Common myeloid progenitor, CD34-positive (primary cell): ENCODE measurements at regions not wholly inside any gene's neighbourhood (a gene's known extent, or its start where the extent isn't known, plus 50 kb on each side); places are given as distances from the start of the nearest gene placed in this dataset.

Experiments used
- CTCF ChIA-PET: fragments of 350-600 bp; sonication (Branson Sonifier 250); formaldehyde crosslinking; loops from one replicate; lab custom pipeline; 2021; ENCODE audit warnings: antibody characterized with exemption; lab: Charles Lee
- POLR2A ChIA-PET: fragments of 350-600 bp; sonication (Branson Sonifier 250); formaldehyde crosslinking; loops from one replicate; lab custom pipeline; 2021; ENCODE audit warnings: antibody characterized with exemption; lab: Charles Lee
- DNase-seq, 3 donors: peaks; one replicate each; pipeline versions ENCODE4 v3.0.0 to v3.0.0-alpha.2; 2013
- H3K27ac ChIP-seq, 2 experiments: 1 replicate in 1 of 2; 2 replicates in 1 of 2; pipeline ENCODE4 v1.7.0; 2013; ENCODE audit warnings: inconsistent platforms in 2 of 2, low read length in 2 of 2, mild to moderate bottlenecking in 2 of 2, low read depth in 1 of 2, moderate library complexity in 1 of 2; ENCODE audit not compliant: severe bottlenecking in 2 of 2, insufficient read depth in 1 of 2, poor library complexity in 1 of 2
- H3K27me3 ChIP-seq, 5 experiments: replicated peaks in 2 of 5; 1 replicate in 3 of 5; 2 replicates in 2 of 5; pipeline versions ENCODE4 v1.6.1 to v1.7.0; 2013; ENCODE audit warnings: low read length in 4 of 5, mild to moderate bottlenecking in 2 of 5, moderate library complexity in 2 of 5, inconsistent platforms in 1 of 5; ENCODE audit not compliant: insufficient read depth in 5 of 5, control insufficient read depth in 4 of 5
- H3K36me3 ChIP-seq, 4 experiments: 1 replicate in 2 of 4; 2 replicates in 2 of 4; pipeline versions ENCODE4 v1.6.1 to v1.7.0; 2013; ENCODE audit warnings: low read length in 3 of 4, control low read depth in 1 of 4, mild to moderate bottlenecking in 1 of 4; ENCODE audit not compliant: control insufficient read depth in 4 of 4, insufficient read depth in 4 of 4
- H3K4me1 ChIP-seq, 4 experiments: 1 replicate in 3 of 4; 2 replicates in 1 of 4; pipeline versions ENCODE4 v1.6.1 to v1.7.1; 2013; ENCODE audit warnings: low read length in 3 of 4, mild to moderate bottlenecking in 3 of 4, control low read depth in 1 of 4, inconsistent platforms in 1 of 4, moderate library complexity in 1 of 4; ENCODE audit not compliant: control insufficient read depth in 4 of 4, insufficient read depth in 4 of 4; ENCODE audit errors: control extremely low read depth in 1 of 4
- H3K4me3 ChIP-seq, 7 experiments: 1 replicate in 4 of 7; 2 replicates in 3 of 7; pipeline versions ENCODE4 v1.5.1 to v1.7.0; 2013; ENCODE audit warnings: mild to moderate bottlenecking in 7 of 7, low read length in 6 of 7, moderate library complexity in 6 of 7, inconsistent platforms in 2 of 7, low read depth in 2 of 7, control low read depth in 1 of 7; ENCODE audit not compliant: insufficient read depth in 4 of 7, control insufficient read depth in 1 of 7; ENCODE audit errors: extremely low read depth in 1 of 7
- H3K9me3 ChIP-seq, 5 experiments: 1 replicate in 4 of 5; 2 replicates in 1 of 5; pipeline versions ENCODE4 v1.6.1 to v1.7.1; 2013; ENCODE audit warnings: low read length in 4 of 5, mild to moderate bottlenecking in 2 of 5, inconsistent platforms in 1 of 5, low read depth in 1 of 5, moderate library complexity in 1 of 5; ENCODE audit not compliant: control insufficient read depth in 4 of 5, insufficient read depth in 2 of 5; ENCODE audit errors: control extremely low read depth in 1 of 5
- WGBS: methylation state at CpG from one replicate; pipeline ENCODE4 v1.1.5; 2013; ENCODE audit not compliant: insufficient coverage; 5-methylcytosine and 5-hydroxymethylcytosine counted together

DNA sequence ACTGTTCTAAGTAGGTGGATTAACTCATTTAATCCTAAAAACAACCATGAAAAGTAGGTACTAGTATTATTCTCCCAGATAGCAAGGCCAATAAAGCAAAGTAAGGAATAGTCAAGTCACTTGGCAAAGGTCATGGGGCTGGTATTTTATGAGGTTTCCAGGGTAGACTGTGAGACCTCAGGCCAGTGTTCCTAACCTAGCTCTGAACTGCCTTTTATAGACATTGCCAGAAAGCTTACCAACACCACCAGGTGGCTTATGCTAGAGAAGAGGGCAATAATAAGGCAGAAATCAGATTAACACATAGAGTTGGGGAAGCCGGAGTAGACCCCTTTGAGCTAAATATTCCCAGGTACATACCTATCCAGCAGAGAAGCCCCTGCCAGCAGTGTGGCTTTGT is 490.9 kb upstream of the TENM4 start:
- ChIA-PET POLR2A (no interaction called here), CTCF (no interaction called here)
- H3K27ac ChIP-seq = no peak overlapping the region
- H3K9me3 ChIP-seq = no peaks in the 10 kb centered on the region
- H3K4me1 ChIP-seq = no peaks in the 10 kb centered on the region
- no peaks in the 10 kb centered on the region for H3K27me3 ChIP-seq
- WGBS = no CpG with 5 or more reads among the region's 1 CpG
- H3K4me3 ChIP-seq = no peak overlapping the region
- H3K36me3 ChIP-seq = no peaks in the 10 kb centered on the region
- no peak for DNase-seq

DNA sequence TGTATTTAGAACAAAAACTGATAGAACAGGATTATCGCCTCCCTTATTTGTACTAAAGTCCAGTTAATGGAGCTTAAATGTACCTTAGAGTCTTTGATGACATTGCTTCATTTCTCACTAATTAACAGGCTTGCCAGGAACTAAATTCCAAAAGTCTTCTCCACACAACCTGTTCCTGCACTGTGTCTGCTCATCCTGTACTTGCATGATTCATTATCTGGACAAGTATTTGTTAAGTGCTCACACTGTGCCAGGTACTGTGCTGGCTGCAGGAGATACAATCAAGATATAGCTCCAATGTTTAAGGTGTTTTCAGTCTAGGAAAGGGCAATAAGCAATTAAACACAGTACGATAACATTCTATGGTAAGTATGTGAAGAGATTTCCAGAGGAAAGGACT is 485.9 kb upstream of the TENM4 start:
- Histone ChIP-seq H3K36me3 (no peaks in the 10 kb centered on the region), H3K4me1 (no peaks in the 10 kb centered on the region), H3K4me3 (no peak overlapping the region), H3K9me3 (no peaks in the 10 kb centered on the region), H3K27me3 (no peaks in the 10 kb centered on the region), H3K27ac (no peak overlapping the region)
- POLR2A ChIA-PET = no interaction called here
- whole genome bisulfite sequencing = 100% methylated on average over 2 of the region's 2 CpGs
- CTCF ChIA-PET = interaction anchor here (0.6 kb wide), 1 partner anchor 1714 kb away, joined by 3 read pairs; no protein-coding TSS in a partner anchor
- DNase-seq = no peak

DNA sequence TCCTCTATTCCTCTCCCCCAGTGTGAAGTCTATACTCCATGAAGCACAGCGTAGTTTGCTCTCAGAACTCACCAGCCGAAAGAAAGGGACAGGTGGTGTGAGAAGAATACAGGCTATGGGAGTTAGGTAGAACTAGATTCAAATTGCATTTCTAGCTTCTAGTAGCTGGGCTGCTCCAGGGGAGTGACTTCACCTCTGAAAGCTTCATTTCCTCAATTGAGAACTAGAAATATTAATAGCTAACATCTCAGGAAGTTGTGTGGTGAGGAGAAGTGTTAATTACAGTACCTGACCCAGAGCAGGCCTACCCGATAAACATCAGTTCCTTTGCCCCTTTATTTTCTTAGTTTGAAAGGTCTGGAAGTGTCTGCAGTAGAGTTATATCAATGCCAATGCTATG is 484.7 kb upstream of the TENM4 start:
- H3K36me3 ChIP-seq = no peaks in the 10 kb centered on the region
- no peaks in the 10 kb centered on the region for H3K9me3 ChIP-seq
- ChIA-PET POLR2A (no interaction called here), CTCF (interaction anchor here (1.2 kb wide), 1 partner anchor 12 kb away, joined by 3 read pairs; no protein-coding TSS in a partner anchor)
- H3K4me3 ChIP-seq = no peak overlapping the region
- WGBS = 100% methylated on average over 2 of the region's 3 CpGs
- no peak for DNase-seq
- no peaks in the 10 kb centered on the region for H3K27me3 ChIP-seq
- H3K4me1 ChIP-seq = no peaks in the 10 kb centered on the region
- H3K27ac ChIP-seq = no peak overlapping the region

DNA sequence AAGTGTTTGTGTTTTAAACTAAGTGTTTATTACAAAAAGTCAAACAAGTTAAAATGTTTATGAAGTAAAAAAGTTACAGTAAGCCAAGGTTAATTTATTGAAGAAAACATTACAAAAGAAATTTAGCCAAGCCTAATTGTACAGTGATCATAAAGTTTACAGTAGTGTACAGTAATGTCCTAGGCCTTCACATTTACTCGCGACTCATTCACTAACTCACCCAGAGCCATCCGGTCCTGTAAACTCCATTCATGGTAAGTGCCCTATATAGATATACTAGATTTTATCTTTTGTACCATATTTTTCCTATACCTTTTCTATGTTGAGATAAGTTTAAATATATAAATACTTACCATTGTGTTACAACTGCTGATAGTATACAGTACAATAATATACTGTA is 481.8 kb upstream of the TENM4 start:
- ChIA-PET POLR2A (no interaction called here), CTCF (no interaction called here)
- Histone ChIP-seq H3K4me3 (no peak overlapping the region), H3K27me3 (peaks cover 0 to 2% (median 0%) of the 10 kb centered on the region in 5 experiments), H3K27ac (no peak overlapping the region), H3K4me1 (no peaks in the 10 kb centered on the region), H3K9me3 (no peaks in the 10 kb centered on the region), H3K36me3 (no peaks in the 10 kb centered on the region)
- DNase-seq = no peak
- WGBS = no CpG with 5 or more reads among the region's 3 CpGs

DNA sequence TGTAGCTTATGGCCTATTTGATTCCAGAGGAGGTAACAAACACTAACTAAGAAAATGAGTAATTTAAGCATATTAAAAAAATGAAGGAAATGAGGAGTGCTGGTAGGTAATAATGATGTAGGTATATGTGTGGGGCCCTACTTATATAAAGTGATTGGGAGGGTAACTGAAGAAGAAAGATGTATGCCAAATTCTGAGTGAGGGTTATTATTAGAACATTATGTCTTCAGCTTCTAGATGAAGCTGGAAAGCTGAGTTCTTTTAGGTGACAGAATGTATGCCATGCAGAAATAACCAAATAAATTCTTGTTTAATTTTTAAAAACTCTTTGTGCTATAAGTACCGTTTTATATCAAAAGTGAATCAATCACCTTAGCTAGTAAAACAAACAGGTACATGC is 479.6 kb upstream of the TENM4 start:
- Histone ChIP-seq H3K27me3 (peaks cover 0 to 2% (median 0%) of the 10 kb centered on the region in 5 experiments), H3K27ac (no peak overlapping the region), H3K9me3 (no peaks in the 10 kb centered on the region), H3K4me1 (no peaks in the 10 kb centered on the region), H3K36me3 (no peaks in the 10 kb centered on the region), H3K4me3 (no peak overlapping the region)
- no peak for DNase-seq
- POLR2A ChIA-PET = no interaction called here
- CTCF ChIA-PET = no interaction called here
- WGBS = no CpG with 5 or more reads among the region's 1 CpG

DNA sequence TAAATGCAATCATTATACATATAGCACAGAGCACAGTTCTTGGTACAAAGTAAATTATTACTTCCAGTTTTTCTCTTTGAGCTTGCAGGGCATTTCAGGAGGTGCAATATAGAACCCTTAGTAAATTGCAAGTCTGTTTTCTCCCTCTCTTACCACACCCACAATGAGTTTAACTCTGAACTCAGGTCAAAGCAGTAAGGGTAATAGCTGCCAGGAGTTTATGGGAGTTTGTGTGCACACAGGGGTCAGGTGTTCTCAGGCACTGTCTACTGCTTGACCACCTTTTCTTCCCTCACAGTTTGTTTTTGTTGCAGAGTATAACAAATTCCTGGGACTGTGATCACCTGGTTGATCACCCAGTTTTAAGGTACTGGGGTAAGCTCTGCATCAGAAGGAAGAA is 478.5 kb upstream of the TENM4 start:
- Histone ChIP-seq H3K4me3 (no peak overlapping the region), H3K4me1 (no peaks in the 10 kb centered on the region), H3K9me3 (no peaks in the 10 kb centered on the region), H3K27me3 (peaks cover 0 to 2% (median 0%) of the 10 kb centered on the region in 5 experiments), H3K36me3 (no peaks in the 10 kb centered on the region), H3K27ac (no peak overlapping the region)
- CTCF ChIA-PET = no interaction called here
- POLR2A ChIA-PET = no interaction called here
- DNase-seq = no peak

DNA sequence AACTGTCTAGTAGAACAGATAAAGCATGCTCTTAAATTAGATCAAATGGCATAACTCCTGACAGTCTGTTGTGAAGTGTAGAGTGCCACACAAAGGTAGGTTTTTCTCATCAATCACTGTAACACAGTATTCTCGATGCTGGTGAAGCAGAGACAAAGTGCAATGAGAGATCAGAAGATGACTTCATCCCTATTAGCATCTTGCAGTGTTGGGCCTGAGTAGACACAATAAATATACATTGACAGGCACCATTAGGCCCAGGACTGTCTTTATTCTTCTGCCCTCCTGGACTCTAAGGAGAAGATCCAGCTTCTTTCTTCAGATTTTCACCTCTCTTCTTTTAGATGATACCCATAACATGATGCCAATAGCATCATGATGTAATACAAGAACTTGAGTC is 478.0 kb upstream of the TENM4 start:
- Histone ChIP-seq H3K4me1 (no peaks in the 10 kb centered on the region), H3K9me3 (no peaks in the 10 kb centered on the region), H3K27ac (no peak overlapping the region), H3K36me3 (no peaks in the 10 kb centered on the region), H3K4me3 (no peak overlapping the region), H3K27me3 (peaks cover 0 to 2% (median 0%) of the 10 kb centered on the region in 5 experiments)
- DNase-seq = no peak
- no CpG with 5 or more reads among the region's 1 CpG for WGBS
- CTCF ChIA-PET = no interaction called here
- POLR2A ChIA-PET = no interaction called here
